GM21447 (cell line): ENCODE measurements at regions not wholly inside any gene's neighbourhood (a gene's known extent, or its start where the extent isn't known, plus 50 kb on each side); places are given as distances from the start of the nearest gene placed in this dataset.

Experiments used
- ATAC-seq: cut with Tn5 transposase; IDR thresholded peaks from one replicate; pipeline ENCODE4 v1.9.1; 2021; ENCODE audit not compliant: unreplicated experiment

GRCh38 chr14:50038398-50039119 lies 77.8 kb downstream of the VCPKMT start:
- peak; percentile 78 for ATAC-seq

GRCh38 chr14:50039120-50039517 lies 77.3 kb downstream of the VCPKMT start:
- ATAC-seq = no peak

GRCh38 chr14:50039734-50040400 lies 76.5 kb downstream of the VCPKMT start:
- no peak for ATAC-seq

GRCh38 chr14:50040401-50040775 lies 76.0 kb downstream of the VCPKMT start:
- ATAC-seq = peak; percentile 24

GRCh38 chr14:50040895-50041465 lies 75.4 kb downstream of the VCPKMT start:
- no peak for ATAC-seq

- no peak for ATAC-seq
Observed at GRCh38 chr14:50041980-50042379, 74.4 kb downstream of the VCPKMT start.

- no peak for ATAC-seq
Observed at GRCh38 chr14:50044042-50044651, 72.2 kb downstream of the VCPKMT start.

GRCh38 chr14:50045039-50045711 lies 71.2 kb downstream of the VCPKMT start:
- peak; percentile 64 for ATAC-seq

- no peak for ATAC-seq
Observed at GRCh38 chr14:50045837-50046236, 70.5 kb downstream of the VCPKMT start.

- peak; percentile 81 for ATAC-seq
Observed at GRCh38 chr14:50047274-50047676, 69.1 kb downstream of the VCPKMT start.

- no peak for ATAC-seq
Observed at GRCh38 chr14:50049093-50049492, 67.3 kb downstream of the VCPKMT start.

GRCh38 chr14:50049703-50050570 lies 66.4 kb downstream of the VCPKMT start:
- ATAC-seq = no peak

- ATAC-seq = no peak
Observed at GRCh38 chr14:50051106-50051505, 65.3 kb downstream of the VCPKMT start.

GRCh38 chr14:50051706-50052105 lies 64.7 kb downstream of the VCPKMT start:
- no peak for ATAC-seq

GRCh38 chr14:50052517-50052916 lies 63.9 kb downstream of the VCPKMT start:
- ATAC-seq = no peak

- ATAC-seq = no peak
Observed at GRCh38 chr14:50053935-50054334, 62.4 kb downstream of the VCPKMT start.

- ATAC-seq = no peak
Observed at GRCh38 chr14:50055461-50056228, 60.7 kb downstream of the VCPKMT start.

GRCh38 chr14:50056435-50056834 lies 59.9 kb downstream of the VCPKMT start:
- no peak for ATAC-seq

GRCh38 chr14:50057331-50057730 lies 59.0 kb downstream of the VCPKMT start:
- no peak for ATAC-seq

GRCh38 chr14:50058113-50058512 lies 58.3 kb downstream of the VCPKMT start:
- ATAC-seq = no peak
